ENCODE measurements at regions not wholly inside any gene's neighbourhood (a gene's known extent, or its start where the extent isn't known, plus 50 kb on each side); places are given as distances from the start of the nearest gene placed in this dataset.

DNA sequence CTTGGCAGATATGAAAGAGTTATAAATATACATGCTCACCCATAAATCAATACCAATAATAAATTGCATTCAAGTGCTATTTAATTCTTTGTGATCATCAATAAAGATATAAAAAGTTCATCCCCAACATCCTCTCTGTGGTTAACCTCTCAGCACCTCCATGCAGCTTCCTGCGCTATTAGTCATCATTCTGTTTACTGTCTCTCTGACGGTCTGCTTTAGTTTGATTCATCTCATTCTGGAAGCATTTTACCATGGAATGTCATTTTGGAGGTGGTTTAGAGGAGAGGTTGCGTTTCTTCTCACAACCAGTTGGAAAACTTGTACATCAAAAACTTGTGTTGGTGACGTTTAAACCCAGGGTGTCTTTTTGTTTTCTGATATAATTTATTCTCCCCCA, 486.6 kb downstream of the BRINP1 start:
- DNase-seq (ENCODE audit: low spot score) (peak; percentile 86), FAIRE-seq (peak; percentile 98)

DNA sequence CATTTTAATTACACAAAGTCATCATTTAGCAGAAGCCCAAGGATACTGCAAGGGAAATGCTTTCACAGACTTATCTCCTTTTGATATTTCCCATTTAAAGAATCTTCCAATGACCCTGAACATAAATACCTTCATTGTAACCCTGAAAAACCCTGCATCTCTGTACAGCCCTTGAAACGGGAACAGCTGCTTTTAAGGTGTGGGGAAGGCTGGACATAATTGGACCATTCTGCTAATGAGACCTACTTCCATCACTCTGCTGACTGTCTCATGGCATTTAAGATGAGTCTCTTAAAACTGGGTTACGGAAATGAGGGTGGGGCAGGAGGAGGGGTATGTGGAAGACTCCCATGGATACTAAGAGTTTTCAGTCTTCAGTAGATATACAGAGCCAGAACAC, 485.8 kb downstream of the BRINP1 start:
- DNase-seq (ENCODE audit: low spot score) (no peak), FAIRE-seq (no peak)

DNA sequence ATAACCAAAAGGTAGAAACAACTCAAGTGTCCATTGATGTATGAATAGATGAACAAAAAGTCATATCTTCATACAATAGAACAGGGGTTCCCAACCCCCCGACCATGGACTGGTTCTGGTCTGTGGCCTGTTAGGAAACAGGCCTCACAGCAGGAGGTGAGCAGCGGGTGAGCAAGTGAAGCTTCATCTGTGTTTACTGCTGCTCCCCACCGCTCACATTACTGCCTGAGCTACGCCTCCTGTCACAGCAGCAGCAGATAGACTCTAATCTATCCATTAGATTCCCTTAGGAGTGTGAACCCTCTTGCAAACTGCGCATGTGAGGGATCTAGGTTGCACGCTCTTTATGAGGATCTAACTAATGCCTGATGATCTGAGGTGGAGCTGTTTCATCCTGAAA, 478.0 kb downstream of the BRINP1 start:
- DNase-seq (ENCODE audit: low spot score) (no peak), FAIRE-seq (no peak)

DNA sequence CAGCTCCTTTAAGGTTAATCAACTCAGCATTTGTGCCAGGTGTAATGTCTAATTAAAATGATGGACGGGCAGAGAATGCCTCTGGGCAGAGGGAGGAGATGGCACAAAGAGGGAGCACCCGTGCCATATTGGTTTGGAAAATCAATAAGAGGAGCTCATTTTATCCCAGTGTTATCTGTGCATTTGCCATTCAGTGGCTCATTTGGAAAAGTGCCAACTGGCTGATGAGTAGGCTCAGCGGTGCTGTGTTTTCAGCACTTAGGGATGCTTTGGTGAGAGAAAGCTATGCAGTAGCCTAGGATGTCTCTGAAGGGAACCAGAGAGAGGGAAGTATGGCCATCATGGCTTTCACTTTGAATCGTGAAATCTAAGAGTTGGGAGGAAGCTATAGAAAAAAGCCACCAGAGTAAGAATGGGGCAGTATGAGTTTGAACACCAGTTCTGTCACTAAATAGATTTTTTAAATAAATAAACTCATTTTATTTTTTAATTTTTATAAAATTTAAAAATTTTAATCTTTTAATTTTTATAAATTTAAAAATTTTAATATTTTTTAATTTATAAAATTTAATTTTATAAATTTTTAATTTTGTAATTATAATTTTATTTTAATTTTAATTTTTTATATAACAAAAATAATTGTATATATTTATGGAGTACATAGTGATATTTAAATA, 472.8 kb downstream of the BRINP1 start:
- DNase-seq (ENCODE audit: low spot score): no peak

DNA sequence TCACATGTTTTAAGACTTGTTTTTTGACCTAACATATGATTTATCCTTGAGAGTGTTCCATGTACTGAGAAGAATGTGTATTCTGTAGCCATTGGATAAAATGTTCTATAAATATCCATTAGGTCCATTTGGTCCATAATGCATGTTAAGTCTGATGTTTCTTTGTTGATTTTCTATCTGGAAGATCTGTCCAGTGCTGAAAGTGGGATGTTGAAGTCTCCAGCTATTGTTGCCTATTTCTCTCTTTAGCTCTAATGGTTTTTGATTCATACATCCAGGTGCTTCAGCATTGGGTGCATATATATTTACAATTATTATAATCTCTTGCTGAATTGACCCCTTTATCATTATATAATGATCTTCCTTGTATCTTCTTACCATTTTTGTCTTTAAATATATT, 451.1 kb downstream of the BRINP1 start:
- no peak for DNase-seq (ENCODE audit: low spot score)
- FAIRE-seq: no peak

More for the DNA sequence above, 472.8 kb downstream of the BRINP1 start:
- peak; percentile 98 for FAIRE-seq

DNA sequence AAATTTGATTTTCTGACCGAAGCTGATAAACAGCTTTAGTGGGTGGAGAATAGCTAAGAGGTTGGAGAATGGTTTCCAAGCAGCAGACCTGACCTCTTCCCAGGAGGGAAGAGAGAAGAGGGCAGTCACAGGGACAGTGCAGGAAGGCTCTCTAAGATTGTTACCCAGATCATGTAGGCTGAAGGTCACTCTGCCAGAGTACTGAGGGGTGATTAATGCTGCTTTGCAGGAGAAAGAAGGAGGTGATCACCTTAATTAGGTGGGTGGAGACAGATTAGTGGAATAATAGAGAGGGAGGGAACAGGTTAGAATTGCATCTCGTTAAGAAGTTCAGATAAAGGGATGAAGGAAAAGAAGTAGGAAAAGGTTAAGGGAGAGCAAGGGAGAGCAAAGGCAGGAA, 440.5 kb downstream of the BRINP1 start:
- FAIRE-seq (peak; percentile 18), DNase-seq (ENCODE audit: low spot score) (peak; percentile 17)

DNA sequence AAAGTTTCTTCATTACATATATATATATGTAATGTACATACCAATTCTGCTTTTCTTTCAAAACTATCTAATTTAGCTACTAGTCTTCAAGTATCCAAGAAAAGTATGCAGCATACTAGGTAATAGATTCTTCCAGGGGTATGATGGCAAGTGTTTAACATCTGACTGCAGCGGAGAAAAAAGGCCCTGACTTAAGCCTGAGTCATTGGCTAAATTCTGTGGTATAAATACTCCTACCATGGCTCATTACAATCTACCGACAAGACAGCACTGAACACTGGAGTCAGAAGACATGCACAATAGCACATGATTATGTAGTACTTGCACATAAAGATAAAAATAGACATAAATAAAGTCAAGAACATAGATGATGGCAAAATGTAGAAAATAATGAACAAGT, 439.9 kb downstream of the BRINP1 start:
- peak; percentile 99 for FAIRE-seq
- DNase-seq (ENCODE audit: low spot score): peak; percentile 93

DNA sequence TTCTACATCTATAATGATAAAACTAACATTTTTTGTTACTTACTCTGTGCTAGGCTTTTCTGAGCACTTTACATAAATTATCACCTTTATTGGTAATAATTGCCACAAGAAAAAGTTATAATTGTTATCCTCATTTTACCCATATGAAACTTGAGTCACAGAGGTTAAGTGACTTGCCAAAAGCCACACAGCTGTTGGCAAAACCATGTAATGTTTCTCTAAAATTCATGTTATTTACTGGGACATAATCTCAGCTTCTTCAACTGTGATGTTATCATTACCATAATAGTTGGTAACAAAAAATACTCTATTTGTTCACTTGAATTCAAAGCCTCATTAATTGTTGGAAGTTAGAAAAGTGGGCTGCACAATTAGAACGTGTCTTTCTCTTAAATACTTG, 437.3 kb downstream of the BRINP1 start:
- FAIRE-seq: no peak
- DNase-seq (ENCODE audit: low spot score): no peak

DNA sequence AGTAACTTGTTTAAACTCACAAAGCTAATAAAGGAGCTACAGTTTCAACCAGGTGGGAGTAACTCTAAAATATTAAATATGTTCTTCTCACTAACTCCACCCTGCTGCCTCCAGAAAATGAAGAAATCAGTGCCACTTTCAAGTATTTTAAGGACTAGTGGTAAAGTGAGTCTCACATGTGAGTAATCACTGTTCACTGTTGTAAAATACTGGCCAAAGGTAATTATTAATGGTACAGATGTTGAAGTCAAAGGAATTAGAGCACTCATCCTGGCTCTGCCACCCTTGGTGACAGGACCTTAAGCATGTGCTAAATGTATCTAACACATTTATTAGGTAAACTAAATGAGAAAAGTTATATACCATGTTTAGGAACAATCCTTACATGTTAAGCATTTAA, 430.7 kb downstream of the BRINP1 start:
- DNase-seq (ENCODE audit: low spot score) (peak; percentile 38), FAIRE-seq (peak; percentile 92)

DNA sequence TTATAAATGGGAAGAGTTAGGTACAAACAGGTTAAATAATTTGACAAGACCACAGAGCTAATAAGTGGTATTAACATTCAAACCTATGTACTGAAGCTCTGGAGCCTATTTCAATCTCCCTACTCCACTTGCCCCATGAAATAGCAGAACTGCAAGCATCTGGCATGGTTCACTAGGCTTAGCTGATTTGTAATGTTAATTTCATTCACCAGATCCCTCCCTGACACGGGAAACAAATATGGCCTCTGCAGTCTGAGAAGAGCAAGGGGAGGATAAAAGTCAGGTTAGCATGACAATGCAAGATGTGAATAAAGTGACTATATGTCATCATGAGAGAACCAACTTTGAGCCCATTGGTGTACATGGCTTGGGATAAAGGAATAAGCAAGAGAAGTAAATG, 428.8 kb downstream of the BRINP1 start:
- DNase-seq (ENCODE audit: low spot score) (no peak), FAIRE-seq (no peak)

DNA sequence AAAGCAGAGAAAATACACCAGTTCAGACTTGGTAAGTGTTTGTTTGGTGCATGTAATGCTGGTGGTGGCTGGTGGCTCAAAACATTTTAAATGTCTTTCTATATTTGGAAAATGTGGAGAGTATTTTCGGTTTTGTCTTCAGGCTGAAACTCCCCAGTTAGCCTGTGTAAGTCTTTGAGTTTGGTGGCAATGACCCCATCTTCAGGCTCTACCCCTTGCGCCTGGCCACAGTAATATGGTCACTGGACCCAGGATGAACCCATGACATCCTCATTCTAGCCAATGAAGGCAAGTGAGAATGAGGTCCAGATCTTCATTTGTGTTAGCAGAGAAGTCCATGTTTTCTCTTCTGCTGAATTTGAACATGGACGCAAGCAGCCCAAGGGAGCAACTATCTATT, 422.6 kb downstream of the BRINP1 start:
- DNase-seq (ENCODE audit: low spot score) (no peak), FAIRE-seq (no peak)

DNA sequence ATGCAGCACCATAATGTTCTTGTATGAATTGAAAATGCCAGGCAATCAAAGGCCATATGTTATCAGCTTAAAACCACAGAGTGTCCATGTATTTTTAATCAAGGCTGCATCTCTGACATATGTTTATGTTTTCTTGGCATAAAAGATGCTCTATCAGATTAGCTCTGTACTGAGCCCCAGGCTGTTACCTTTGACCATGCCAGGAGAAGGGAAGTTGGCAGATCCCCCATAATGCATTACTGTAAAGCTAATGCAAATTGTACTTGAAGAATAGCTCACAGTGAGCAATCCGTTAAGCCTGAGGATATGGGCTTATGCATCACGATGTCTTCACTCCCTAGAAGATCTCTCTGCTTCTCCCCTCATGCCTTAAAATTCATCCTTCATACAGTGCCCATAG, 414.4 kb downstream of the BRINP1 start:
- DNase-seq (ENCODE audit: low spot score) (no peak), FAIRE-seq (no peak)

DNA sequence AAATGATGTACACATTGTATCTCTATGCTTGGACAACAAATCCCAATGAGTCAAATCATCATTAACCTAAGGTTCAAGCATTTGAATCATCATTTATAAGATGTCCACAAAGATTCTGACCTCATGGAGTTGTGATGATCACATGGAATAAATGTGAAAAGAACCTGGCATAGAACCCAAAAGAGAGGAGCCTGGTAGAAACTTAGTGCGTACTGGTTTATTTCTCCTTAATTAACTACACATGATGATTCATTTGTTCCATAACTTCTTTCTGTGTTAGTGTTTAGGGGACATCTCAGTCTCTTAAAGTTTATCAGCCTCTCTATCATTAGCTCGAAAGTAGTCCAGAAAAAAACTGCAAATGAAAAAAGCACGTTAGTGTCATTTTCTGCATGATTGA, 411.6 kb downstream of the BRINP1 start:
- FAIRE-seq (no peak), DNase-seq (ENCODE audit: low spot score) (no peak)

DNA sequence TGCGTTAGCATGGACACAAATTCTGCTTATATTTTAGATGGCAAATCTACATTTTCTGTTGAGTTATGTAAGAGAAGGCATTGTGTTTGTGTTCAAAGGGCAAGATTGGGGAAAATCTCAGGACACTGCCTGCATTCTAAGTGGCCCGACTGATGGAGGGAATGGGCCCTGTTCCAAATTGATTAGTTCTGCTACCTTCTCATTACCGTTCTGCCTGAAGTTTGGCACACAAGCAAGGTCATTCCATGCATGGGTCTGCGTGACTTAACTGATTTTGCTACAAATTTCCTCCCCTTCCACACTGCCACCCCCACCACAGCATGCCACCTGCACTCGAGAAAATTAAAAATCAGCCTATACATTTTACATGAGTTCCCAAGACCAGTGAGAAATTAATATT, 409.9 kb downstream of the BRINP1 start:
- DNase-seq (ENCODE audit: low spot score) (no peak), FAIRE-seq (no peak)

DNA sequence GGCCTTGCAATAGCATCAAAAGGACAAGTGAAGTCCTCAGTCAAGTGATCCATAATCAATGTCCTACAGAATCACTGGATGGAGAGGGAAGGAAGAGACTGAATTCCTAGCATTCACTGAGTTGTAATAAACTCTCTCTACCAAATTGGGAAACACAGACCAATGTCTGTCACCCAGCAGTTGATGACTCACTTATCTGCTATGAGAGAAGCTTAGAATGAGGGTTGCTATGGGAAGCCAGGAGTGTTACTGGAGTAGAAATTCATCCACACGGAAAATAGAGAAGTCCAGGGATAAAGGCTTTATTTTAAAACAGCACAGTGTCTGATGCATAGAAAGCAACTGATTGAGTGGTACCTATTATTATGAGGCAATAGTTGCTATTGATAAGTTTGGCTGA, 407.4 kb downstream of the BRINP1 start:
- DNase-seq (ENCODE audit: low spot score) (peak; percentile 99), FAIRE-seq (peak; percentile 99)

DNA sequence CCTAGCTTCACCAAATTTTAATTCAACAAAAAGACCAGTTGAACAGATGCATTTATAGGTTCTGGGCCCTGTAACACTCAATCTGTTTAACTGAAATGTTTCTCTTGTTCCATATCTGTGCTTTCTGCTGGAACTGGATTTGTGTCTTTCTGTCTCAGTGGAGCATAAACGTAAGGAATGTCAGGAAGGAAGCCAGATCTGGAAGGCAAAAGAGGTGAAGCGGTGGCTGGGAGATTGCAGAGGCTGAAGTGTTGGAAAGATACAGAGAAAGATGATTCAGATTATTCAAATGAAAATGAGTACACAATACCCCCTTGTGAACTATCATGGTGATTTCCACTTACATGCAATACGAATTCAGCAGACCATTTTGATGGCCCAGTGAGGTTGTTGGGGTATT, 406.8 kb downstream of the BRINP1 start:
- DNase-seq (ENCODE audit: low spot score) (peak; percentile 96), FAIRE-seq (no peak)

DNA sequence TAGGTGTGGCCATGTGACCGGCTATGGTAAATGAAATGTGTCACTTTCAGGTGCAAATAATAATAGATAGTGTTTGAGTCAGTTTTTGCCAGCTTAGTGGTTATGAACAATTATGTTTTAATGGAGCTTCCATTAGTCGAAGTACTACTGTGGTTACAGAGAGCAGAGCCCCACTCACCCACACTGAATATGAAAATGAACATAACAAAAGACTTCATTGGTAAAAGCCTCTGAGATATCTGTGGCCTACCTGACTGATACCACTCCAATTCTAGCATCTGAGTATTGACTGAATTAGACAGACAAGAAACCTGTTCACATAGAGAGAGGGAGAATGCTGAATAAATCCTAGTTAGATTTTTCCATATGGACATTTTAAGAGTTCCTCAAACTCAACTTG, 405.6 kb downstream of the BRINP1 start:
- no peak for FAIRE-seq

DNA sequence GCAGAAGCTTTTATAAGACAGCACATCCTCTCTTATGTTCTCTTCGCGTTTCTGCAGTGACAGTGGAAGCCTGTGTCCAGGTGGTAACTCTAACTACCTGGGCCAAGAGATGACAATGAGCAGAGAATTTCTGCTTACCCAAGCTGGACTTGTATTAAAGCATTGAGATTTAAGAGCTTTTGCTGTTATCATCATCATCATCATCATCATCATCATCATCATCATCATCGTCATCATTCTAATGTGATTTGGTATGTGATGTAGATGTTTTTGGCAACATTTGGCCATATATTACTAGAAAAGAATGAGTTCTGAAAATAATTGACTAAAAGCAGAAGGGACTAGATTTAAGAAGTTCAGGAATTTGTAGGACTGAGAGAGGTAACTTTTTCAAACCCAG, 401.3 kb downstream of the BRINP1 start:
- DNase-seq (ENCODE audit: low spot score) (no peak), FAIRE-seq (no peak)

More for the DNA sequence above, 405.6 kb downstream of the BRINP1 start:
- no peak for DNase-seq (ENCODE audit: low spot score)

DNA sequence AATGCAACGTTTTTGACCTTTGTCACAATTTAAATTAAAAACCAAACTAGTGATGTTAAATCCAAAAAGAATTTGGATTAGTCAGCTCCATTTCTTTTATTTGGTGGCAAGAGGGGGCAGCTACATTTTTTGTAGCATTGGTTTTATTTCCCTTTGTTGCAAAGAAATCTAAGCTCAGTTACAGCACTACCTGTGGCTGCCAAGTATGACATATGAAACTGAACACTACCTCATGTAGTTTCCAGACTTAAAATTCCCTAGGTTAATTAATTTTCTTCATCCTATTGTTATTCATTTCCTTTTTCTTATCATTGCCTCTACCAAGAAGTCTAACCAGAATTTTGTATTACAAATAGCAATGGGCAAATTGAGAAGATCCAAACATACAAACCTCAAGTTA, 393.5 kb downstream of the BRINP1 start:
- FAIRE-seq: peak; percentile 85
- DNase-seq (ENCODE audit: low spot score): no peak

DNA sequence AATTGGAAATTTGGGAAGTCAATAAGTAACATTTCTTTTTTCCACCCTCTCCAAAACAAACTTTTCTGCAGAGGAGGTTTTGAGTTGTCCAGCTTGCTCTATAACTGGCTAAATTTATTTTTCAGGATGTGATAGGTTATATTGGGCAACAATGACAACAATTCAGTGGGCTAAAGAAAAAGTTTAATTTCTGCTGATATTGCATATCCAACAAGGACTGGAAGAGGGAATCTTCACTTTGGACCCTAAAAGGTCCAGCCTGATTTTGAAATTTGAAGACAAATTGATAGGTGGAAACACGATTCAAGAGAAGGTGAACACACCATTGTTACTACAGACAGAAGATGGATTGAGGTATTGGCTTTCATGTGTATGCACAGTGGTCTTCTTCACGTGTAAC, 393.1 kb downstream of the BRINP1 start:
- no peak for FAIRE-seq
- DNase-seq (ENCODE audit: low spot score): no peak

DNA sequence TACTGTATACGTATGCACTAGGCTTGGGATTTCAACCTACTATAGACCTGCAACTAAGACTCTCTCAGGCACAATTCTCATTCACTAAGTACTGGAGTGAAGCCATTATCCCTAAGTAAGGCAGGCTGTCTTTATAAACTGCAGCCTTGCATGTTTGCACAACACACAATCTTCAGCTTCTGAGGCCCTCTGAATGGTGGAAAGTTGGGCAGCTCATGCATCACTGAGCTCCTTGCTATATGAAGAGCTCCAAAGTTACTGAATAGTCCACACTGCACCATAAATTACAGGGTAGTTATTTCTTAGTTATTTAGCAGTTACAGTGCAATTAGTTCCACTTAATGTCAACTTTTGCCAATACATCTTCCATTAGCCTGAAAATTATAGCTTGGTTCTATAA, 384.6 kb downstream of the BRINP1 start:
- FAIRE-seq (no peak), DNase-seq (ENCODE audit: low spot score) (no peak)

DNA sequence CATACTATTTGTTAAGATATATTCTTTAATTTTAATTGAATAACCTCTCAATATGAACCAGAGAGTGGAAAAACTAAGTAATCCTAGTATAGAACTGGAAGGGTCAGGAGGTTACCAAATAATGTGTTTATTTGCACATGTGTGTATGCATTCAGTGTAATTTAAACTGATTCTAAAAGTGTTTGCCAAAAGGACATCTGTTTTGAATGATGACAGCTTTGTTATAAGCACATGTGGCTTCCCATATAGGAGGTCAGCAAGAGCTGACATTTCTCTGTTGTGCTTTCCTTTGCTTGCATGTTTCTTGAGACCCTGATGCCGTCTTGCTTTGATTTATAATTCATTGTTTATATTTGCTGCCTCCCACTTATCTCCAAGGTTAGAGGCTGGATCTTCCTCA, 383.4 kb downstream of the BRINP1 start:
- DNase-seq (ENCODE audit: low spot score): no peak
- FAIRE-seq: no peak

DNA sequence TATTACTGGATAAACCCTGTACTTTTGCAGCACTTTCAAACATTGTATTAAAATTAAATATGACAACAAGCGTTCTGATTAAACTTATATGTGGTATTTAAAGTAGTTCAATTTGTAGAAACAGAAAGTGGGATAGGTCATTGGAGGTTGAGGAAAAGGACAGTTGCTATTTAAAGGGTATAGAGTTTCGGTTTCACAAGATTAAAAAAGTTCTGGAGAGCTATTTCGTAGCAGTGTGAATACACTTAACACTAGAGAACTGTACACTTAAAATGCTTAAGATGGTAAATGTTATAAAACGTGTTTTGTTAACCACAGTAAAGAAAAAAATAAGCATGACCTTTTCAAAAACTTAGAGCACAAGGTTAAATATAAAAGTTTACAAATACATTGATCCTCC, 382.1 kb downstream of the BRINP1 start:
- DNase-seq (ENCODE audit: low spot score): no peak
- FAIRE-seq: peak; percentile 58

DNA sequence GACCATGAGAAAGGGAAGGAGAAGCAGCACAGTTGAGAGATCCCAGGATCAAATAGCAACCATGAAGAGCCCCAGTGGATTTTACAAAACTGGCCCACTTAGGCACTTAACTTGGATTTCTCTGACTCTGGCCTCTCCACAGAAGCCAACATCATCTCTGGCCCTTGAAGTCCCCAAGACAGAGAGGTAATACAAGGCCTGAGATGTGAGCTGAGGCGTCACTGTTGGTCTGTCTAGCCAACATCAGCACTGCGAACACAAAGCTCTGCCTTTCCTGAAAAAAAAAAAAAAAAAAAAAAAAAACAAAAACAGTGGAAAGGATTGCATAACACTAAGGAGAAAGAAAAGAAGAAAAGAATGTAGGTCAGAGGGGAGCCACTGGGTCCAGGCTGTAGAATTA, 378.3 kb downstream of the BRINP1 start:
- FAIRE-seq (no peak), DNase-seq (ENCODE audit: low spot score) (no peak)
